ENCODE measurements at regions not wholly inside any gene's neighbourhood (a gene's known extent, or its start where the extent isn't known, plus 50 kb on each side); places are given as distances from the start of the nearest gene placed in this dataset.

DNA sequence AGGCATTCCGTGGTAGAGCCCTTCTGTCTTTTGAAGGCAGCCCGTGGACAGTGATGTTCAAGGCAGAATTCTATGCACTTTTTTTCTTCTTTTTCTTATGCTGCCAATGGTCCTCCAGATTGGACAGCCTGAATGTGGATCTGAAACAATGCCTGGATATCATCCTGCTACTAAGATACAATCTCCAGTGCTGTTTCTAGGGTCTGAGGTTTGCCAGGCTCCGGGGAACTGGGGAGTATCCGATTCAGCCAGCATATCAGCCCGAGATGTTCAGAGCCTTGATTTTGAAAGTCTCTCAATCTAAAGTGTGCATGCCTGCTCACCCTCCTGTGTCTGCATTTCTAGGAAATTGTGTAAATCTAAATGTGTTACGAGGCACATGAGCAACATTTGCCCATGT, 103.8 kb upstream of the WWC1 start:
- TF ChIP-seq POLR2AphosphoS5 (IDR thresholded peaks at IDR 0.05; ENCODE audit: borderline replicate concordance, low read depth, low read length) (no peak), FOXP2 (optimal IDR thresholded peaks at IDR 0.05; ENCODE audit: control extremely low read depth, extremely low read length, insufficient read depth) (no peak), EZH2 (IDR thresholded peaks at IDR 0.05) (no peak)
